Middle frontal gyrus (tissue), 1 donor: ENCODE measurements at regions not wholly inside any gene's neighbourhood (a gene's known extent, or its start where the extent isn't known, plus 50 kb on each side); places are given as distances from the start of the nearest gene placed in this dataset.
"Not testable (repeated sequence)": the region's sequence is repeated elsewhere in the genome, so short reads cannot be mapped to it uniquely, and the experiment has no call there.

Source experiments
- DNase-seq: peaks from one replicate; pipeline ENCODE4 v3.0.0-alpha.2; 2015; ENCODE audit warnings: low spot score; ENCODE audit errors: extremely low spot score

- no peak for DNase-seq
Observed at GRCh38 chr2:126219081-126219480, 436.9 kb upstream of the GYPC start.

GRCh38 chr2:126220331-126220730, 435.6 kb upstream of the GYPC start:
- no peak for DNase-seq

- DNase-seq, result no peak
Observed at GRCh38 chr2:126221506-126221905, 434.5 kb upstream of the GYPC start.

- DNase-seq, result no peak
Observed at GRCh38 chr2:126222278-126222677, 433.7 kb upstream of the GYPC start.

- no peak for DNase-seq
Observed at GRCh38 chr2:126224776-126225175, 431.2 kb upstream of the GYPC start.

- DNase-seq, result no peak
Observed at GRCh38 chr2:126227250-126227649, 428.7 kb upstream of the GYPC start.

GRCh38 chr2:126228531-126228930, 427.4 kb upstream of the GYPC start:
- DNase-seq, result no peak

- DNase-seq, result no peak
Observed at GRCh38 chr2:126238251-126238650, 417.7 kb upstream of the GYPC start.

GRCh38 chr2:126239320-126239955, 416.5 kb upstream of the GYPC start:
- no peak for DNase-seq

GRCh38 chr2:126241001-126241400, 415.0 kb upstream of the GYPC start:
- no peak for DNase-seq

GRCh38 chr2:126241411-126241810, 414.5 kb upstream of the GYPC start:
- DNase-seq, result no peak

- DNase-seq, result no peak
Observed at GRCh38 chr2:126244937-126245336, 411.0 kb upstream of the GYPC start.

GRCh38 chr2:126253669-126254068, 402.3 kb upstream of the GYPC start:
- DNase-seq, result no peak

GRCh38 chr2:126264625-126265024, 391.3 kb upstream of the GYPC start:
- DNase-seq, result no peak

- no peak for DNase-seq
Observed at GRCh38 chr2:126269911-126270310, 386.0 kb upstream of the GYPC start.

- no peak for DNase-seq
Observed at GRCh38 chr2:126270587-126270986, 385.4 kb upstream of the GYPC start.

- no peak for DNase-seq
Observed at GRCh38 chr2:126272401-126272800, 383.6 kb upstream of the GYPC start.

GRCh38 chr2:126275098-126275497, 380.9 kb upstream of the GYPC start:
- no peak for DNase-seq

- not testable (repeated sequence) for DNase-seq
Observed at GRCh38 chr2:126276268-126276667, 379.7 kb upstream of the GYPC start.

- no peak for DNase-seq
Observed at GRCh38 chr2:126288362-126288761, 367.6 kb upstream of the GYPC start.

- not testable (repeated sequence) for DNase-seq
Observed at GRCh38 chr2:126293962-126294361, 362.0 kb upstream of the GYPC start.

- DNase-seq, result no peak
Observed at GRCh38 chr2:126299469-126299976, 356.4 kb upstream of the GYPC start.

GRCh38 chr2:126300348-126300747, 355.6 kb upstream of the GYPC start:
- DNase-seq, result no peak

- no peak for DNase-seq
Observed at GRCh38 chr2:126302043-126302442, 353.9 kb upstream of the GYPC start.
